ENCODE measurements at regions not wholly inside any gene's neighbourhood (a gene's known extent, or its start where the extent isn't known, plus 50 kb on each side); places are given as distances from the start of the nearest gene placed in this dataset.

GRCh38 chr14:100423317-100424010, 100.3 kb downstream of the SLC25A47 start:
- no peak for TF ChIP-seq CTCF (IDR thresholded peaks at IDR 0.05; ENCODE audit: extremely low read depth, insufficient read depth, missing control alignments)
- in situ Hi-C loops (cut with MboI; ENCODE audit: low pct_unique_long_range_greater_than_20kb, low sequenced_read_pairs, unreplicated experiment), result no loop called here
- no peak for DNase-seq (ENCODE audit: low spot score)

GRCh38 chr14:100424504-100425428, 101.6 kb downstream of the SLC25A47 start:
- TF ChIP-seq CTCF (IDR thresholded peaks at IDR 0.05; ENCODE audit: extremely low read depth, insufficient read depth, missing control alignments), result no peak
- in situ Hi-C loops (cut with MboI; ENCODE audit: low pct_unique_long_range_greater_than_20kb, low sequenced_read_pairs, unreplicated experiment), result no loop called here
- DNase-seq (ENCODE audit: low spot score), result no peak

- TF ChIP-seq CTCF (IDR thresholded peaks at IDR 0.05; ENCODE audit: extremely low read depth, insufficient read depth, missing control alignments), result no peak
- DNase-seq (ENCODE audit: low spot score), result no peak
- in situ Hi-C loops (cut with MboI; ENCODE audit: low pct_unique_long_range_greater_than_20kb, low sequenced_read_pairs, unreplicated experiment), result no loop called here
Observed at GRCh38 chr14:100425429-100425827, 102.3 kb downstream of the SLC25A47 start.

- no peak for TF ChIP-seq CTCF (IDR thresholded peaks at IDR 0.05; ENCODE audit: extremely low read depth, insufficient read depth, missing control alignments)
- in situ Hi-C loops (cut with MboI; ENCODE audit: low pct_unique_long_range_greater_than_20kb, low sequenced_read_pairs, unreplicated experiment), result no loop called here
- DNase-seq (ENCODE audit: low spot score), result no peak
Observed at GRCh38 chr14:100426314-100426713, 103.2 kb downstream of the SLC25A47 start.

GRCh38 chr14:100427166-100427565, 104.0 kb downstream of the SLC25A47 start:
- in situ Hi-C loops (cut with MboI; ENCODE audit: low pct_unique_long_range_greater_than_20kb, low sequenced_read_pairs, unreplicated experiment), result no loop called here
- DNase-seq (ENCODE audit: low spot score), result no peak
- TF ChIP-seq CTCF (IDR thresholded peaks at IDR 0.05; ENCODE audit: extremely low read depth, insufficient read depth, missing control alignments), result no peak

GRCh38 chr14:100428727-100429126, 105.6 kb downstream of the SLC25A47 start:
- no peak for TF ChIP-seq CTCF (IDR thresholded peaks at IDR 0.05; ENCODE audit: extremely low read depth, insufficient read depth, missing control alignments)
- no peak for DNase-seq (ENCODE audit: low spot score)
- in situ Hi-C loops (cut with MboI; ENCODE audit: low pct_unique_long_range_greater_than_20kb, low sequenced_read_pairs, unreplicated experiment), result no loop called here
